WTC11 (cell line): ENCODE measurements at regions not wholly inside any gene's neighbourhood (a gene's known extent, or its start where the extent isn't known, plus 50 kb on each side); places are given as distances from the start of the nearest gene placed in this dataset.

Experiments
- ATAC-seq: fragments of 200-7000 bp; cut with Tn5 transposase; 2 replicates; pipeline ENCODE4 v1.10.0; 2021; ENCODE audit warnings: mild to moderate bottlenecking, moderate library complexity
- CTCF ChIA-PET: fragments of 300-600 bp; sonication (Branson Sonifier 250); formaldehyde crosslinking; loops from one replicate; lab custom pipeline; 2021; ENCODE audit warnings: antibody characterized with exemption; lab: Charles Lee
- POLR2A ChIA-PET: fragments of 350-600 bp; sonication (Branson Sonifier 250); formaldehyde crosslinking; loops from one replicate; lab custom pipeline; 2021; ENCODE audit warnings: antibody characterized with exemption; lab: Charles Lee
- DNase-seq: peaks from one replicate; pipeline ENCODE4 v3.0.0; 2021; ENCODE audit warnings: low spot score
- H3K27ac Mint-ChIP-seq: 2 replicates; pipeline ENCODE4 v1.8.0; 2021; ENCODE audit warnings: mixed read lengths
- H3K27me3 Mint-ChIP-seq: 2 replicates; pipeline ENCODE4 v1.8.0; 2021; ENCODE audit warnings: low read depth, mild to moderate bottlenecking, moderate library complexity, mixed read lengths
- H3K36me3 Mint-ChIP-seq: 2 replicates; pipeline ENCODE4 v1.8.0; 2021; ENCODE audit warnings: mixed read lengths
- H3K4me1 Mint-ChIP-seq: 2 replicates; pipeline ENCODE4 v1.8.0; 2022; ENCODE audit warnings: mixed read lengths
- H3K4me3 Mint-ChIP-seq: 2 replicates; pipeline ENCODE4 v1.8.0; 2021; ENCODE audit warnings: mild to moderate bottlenecking, moderate library complexity, mixed read lengths
- H3K9me3 Mint-ChIP-seq: 2 replicates; pipeline ENCODE4 v1.8.0; 2021; ENCODE audit warnings: mixed read lengths
- E2F1 ChIP-seq: sonication (generic); formaldehyde crosslinking; IDR thresholded peaks from 2 replicates; pipeline ENCODE4 v1.8.0; 2022; ENCODE audit warnings: mild to moderate bottlenecking, missing genetic modification reagents
- E2F4 ChIP-seq: sonication (generic); formaldehyde crosslinking; IDR thresholded peaks from 2 replicates; pipeline ENCODE4 v1.8.1; 2022; ENCODE audit warnings: low read depth, mild to moderate bottlenecking, moderate library complexity, missing genetic modification reagents, borderline replicate concordance
- ERG ChIP-seq: fragments of 250-450 bp; sonication (Bioruptor Pico); IDR thresholded peaks from 2 replicates; pipeline ENCODE4 v1.8.0; 2021; ENCODE audit warnings: mild to moderate bottlenecking
- ESRRA ChIP-seq: sonication (generic); formaldehyde crosslinking; IDR thresholded peaks from 2 replicates; pipeline ENCODE4 v1.8.1; 2022; ENCODE audit warnings: mild to moderate bottlenecking, missing genetic modification reagents, borderline replicate concordance
- JUN ChIP-seq: sonication (generic); formaldehyde crosslinking; IDR thresholded peaks from 2 replicates; pipeline ENCODE4 v1.8.0; 2023; ENCODE audit warnings: mild to moderate bottlenecking, missing genetic modification reagents
- MLX ChIP-seq: sonication (generic); formaldehyde crosslinking; IDR thresholded peaks from 2 replicates; pipeline ENCODE4 v1.8.1; 2023; ENCODE audit warnings: mild to moderate bottlenecking, missing genetic modification reagents, moderate library complexity
- NFE2L1 ChIP-seq: sonication (generic); formaldehyde crosslinking; IDR thresholded peaks from 2 replicates; pipeline ENCODE4 v1.8.1; 2023; ENCODE audit warnings: missing genetic modification reagents
- NR2C2 ChIP-seq: sonication (generic); formaldehyde crosslinking; IDR thresholded peaks from 2 replicates; pipeline ENCODE4 v1.8.0; 2022; ENCODE audit warnings: mild to moderate bottlenecking, missing genetic modification reagents
- PRRX2 ChIP-seq: fragments of 250-450 bp; sonication (Bioruptor Pico); IDR thresholded peaks from 2 replicates; pipeline ENCODE4 v1.8.0; 2021; ENCODE audit warnings: mild to moderate bottlenecking
- SMAD3 ChIP-seq: sonication (generic); formaldehyde crosslinking; IDR thresholded peaks from 2 replicates; pipeline ENCODE4 v1.8.0; 2022; ENCODE audit warnings: missing genetic modification reagents, mild to moderate bottlenecking, borderline replicate concordance
- SOX15 ChIP-seq: fragments of 250-450 bp; sonication (Bioruptor Pico); IDR thresholded peaks from 2 replicates; pipeline ENCODE4 v1.9.0; 2021; ENCODE audit warnings: mild to moderate bottlenecking
- TEAD1 ChIP-seq: sonication (generic); formaldehyde crosslinking; IDR thresholded peaks from 2 replicates; pipeline ENCODE4 v1.8.0; 2022; ENCODE audit warnings: mild to moderate bottlenecking, missing genetic modification reagents
- TEAD4 ChIP-seq: sonication (generic); formaldehyde crosslinking; IDR thresholded peaks from 2 replicates; pipeline ENCODE4 v1.8.0; 2022; ENCODE audit warnings: mild to moderate bottlenecking, missing genetic modification reagents
- ZBTB43 ChIP-seq: sonication (generic); formaldehyde crosslinking; IDR thresholded peaks from 2 replicates; pipeline ENCODE4 v1.8.1; 2023; ENCODE audit warnings: mild to moderate bottlenecking, missing genetic modification reagents
- ZNF121 ChIP-seq: sonication (generic); formaldehyde crosslinking; IDR thresholded peaks from 2 replicates; pipeline ENCODE4 v1.8.0; 2023; ENCODE audit warnings: missing genetic modification reagents
- ZNF138 ChIP-seq: sonication (generic); formaldehyde crosslinking; conservative IDR thresholded peaks from 2 replicates; pipeline ENCODE4 v1.8.1; 2022; ENCODE audit warnings: mild to moderate bottlenecking, moderate library complexity, missing genetic modification reagents
- ZNF281 ChIP-seq: sonication (generic); formaldehyde crosslinking; IDR thresholded peaks from 2 replicates; pipeline ENCODE4 v1.8.0; 2023; ENCODE audit warnings: mild to moderate bottlenecking, missing genetic modification reagents
- ZNF532 ChIP-seq: fragments of 250-450 bp; sonication (Bioruptor Pico); IDR thresholded peaks from 2 replicates; pipeline ENCODE4 v1.9.0; 2021; ENCODE audit warnings: mild to moderate bottlenecking, borderline replicate concordance
- ZSCAN18 ChIP-seq: fragments of 250-450 bp; sonication (Bioruptor Pico); IDR thresholded peaks from 2 replicates; pipeline ENCODE4 v2.1.2; 2022; ENCODE audit warnings: mild to moderate bottlenecking, moderate library complexity

- TF ChIP-seq ERG (CRISPR knock-in tag) (no peak), E2F4 (no peak)
Measured at GRCh38 chr11:28763876-28764275, 655.7 kb downstream of the METTL15 start (continued).

GRCh38 chr11:28763151-28763550, 655.0 kb downstream of the METTL15 start:
- DNase-seq (no peak), ATAC-seq (no peak)
- peaks cover 5% of the 10 kb centered on the region; the same call in 1 of the 2 replicates for H3K9me3 Mint-ChIP-seq
- no peak overlapping the region for H3K4me3 Mint-ChIP-seq
- ChIA-PET POLR2A (no interaction called here), CTCF (no interaction called here)
- TF ChIP-seq SOX15 (CRISPR knock-in tag) (no peak), JUN (CRISPR knock-in tag) (no peak), ZNF138 (CRISPR knock-in tag) (no peak), ZBTB43 (CRISPR knock-in tag) (no peak), NR2C2 (CRISPR knock-in tag) (no peak), ZNF121 (CRISPR knock-in tag) (no peak), ZSCAN18 (no peak), SMAD3 (CRISPR knock-in tag) (no peak), MLX (CRISPR knock-in tag) (no peak)
- H3K36me3 Mint-ChIP-seq: no peaks in the 10 kb centered on the region; the same call in 1 of the 2 replicates
- no peaks in the 10 kb centered on the region for H3K27me3 Mint-ChIP-seq
- H3K27ac Mint-ChIP-seq: no peak overlapping the region
- peaks cover 28% of the 10 kb centered on the region for H3K4me1 Mint-ChIP-seq

- DNase-seq (no peak), ATAC-seq (peak; percentile 36; the same call in 1 of the 2 replicates)
- H3K4me3 Mint-ChIP-seq: no peak overlapping the region
- no peaks in the 10 kb centered on the region for H3K9me3 Mint-ChIP-seq
- H3K36me3 Mint-ChIP-seq: no peaks in the 10 kb centered on the region
- H3K27ac Mint-ChIP-seq: peak overlapping the region; percentile 87
- peaks cover 30% of the 10 kb centered on the region for H3K4me1 Mint-ChIP-seq
- POLR2A ChIA-PET: no interaction called here
- no peaks in the 10 kb centered on the region for H3K27me3 Mint-ChIP-seq
- CTCF ChIA-PET: no interaction called here
- TF ChIP-seq TEAD4: no peak
- TF ChIP-seq E2F1 (CRISPR knock-in tag): no peak
- TF ChIP-seq ESRRA (CRISPR knock-in tag): no peak
- no peak for TF ChIP-seq NR2C2 (CRISPR knock-in tag)
- TF ChIP-seq PRRX2 (CRISPR knock-in tag): no peak
- no peak for TF ChIP-seq NFE2L1 (CRISPR knock-in tag)
- no peak for TF ChIP-seq TEAD1 (CRISPR knock-in tag)
- no peak for TF ChIP-seq ZNF281 (CRISPR knock-in tag)
- no peak for TF ChIP-seq ZNF532 (CRISPR knock-in tag)
Measured at GRCh38 chr11:28760676-28761390, 652.6 kb downstream of the METTL15 start.
